HG02763 (cell line): ENCODE measurements at regions not wholly inside any gene's neighbourhood (a gene's known extent, or its start where the extent isn't known, plus 50 kb on each side); places are given as distances from the start of the nearest gene placed in this dataset.
A peak's percentile ranks its signal among the peaks of the same experiment; 100 is the strongest.
"Not testable (repeated sequence)": the region's sequence is repeated elsewhere in the genome, so short reads cannot be mapped to it uniquely, and the experiment has no call there.

ENCODE experiments used
- ATAC-seq: cut with Tn5 transposase; IDR thresholded peaks from one replicate; pipeline ENCODE4 v1.9.1; 2021; ENCODE audit warnings: mild to moderate bottlenecking, moderate library complexity; ENCODE audit not compliant: unreplicated experiment

GRCh38 chrX:52261125-52261462 lies 76.4 kb downstream of the MAGED4 start:
- ATAC-seq = no peak

GRCh38 chrX:52261463-52262194 lies 76.9 kb downstream of the MAGED4 start:
- ATAC-seq = peak; percentile 98

GRCh38 chrX:52262195-52262546 lies 77.5 kb downstream of the MAGED4 start:
- no peak for ATAC-seq

GRCh38 chrX:52263417-52263816 lies 78.7 kb downstream of the MAGED4 start:
- no peak for ATAC-seq

GRCh38 chrX:52265713-52266112 lies 81.0 kb downstream of the MAGED4 start:
- ATAC-seq = no peak

- not testable (repeated sequence) for ATAC-seq
These were observed 83.8 kb downstream of the MAGED4 start for GRCh38 chrX:52268502-52268901.

GRCh38 chrX:52270453-52271116 lies 85.9 kb downstream of the MAGED4 start:
- ATAC-seq = no peak

- no peak for ATAC-seq
These were observed 86.5 kb downstream of the MAGED4 start for GRCh38 chrX:52271206-52271605.

GRCh38 chrX:52277666-52278065 lies 91.2 kb upstream of the XAGE2 start:
- no peak for ATAC-seq

- no peak for ATAC-seq
These were observed 88.0 kb upstream of the XAGE2 start for GRCh38 chrX:52280812-52281211.

GRCh38 chrX:52284865-52285264 lies 84.0 kb upstream of the XAGE2 start:
- ATAC-seq = no peak

GRCh38 chrX:52298968-52299367 lies 69.9 kb upstream of the XAGE2 start:
- not testable (repeated sequence) for ATAC-seq

- ATAC-seq = not testable (repeated sequence)
These were observed 60.3 kb upstream of the XAGE2 start for GRCh38 chrX:52308532-52308931.
